ENCODE measurements at regions not wholly inside any gene's neighbourhood (a gene's known extent, or its start where the extent isn't known, plus 50 kb on each side); places are given as distances from the start of the nearest gene placed in this dataset.

- Mint-ChIP-seq H3K36me3 (ENCODE audit: low read depth) (no peaks in the 10 kb centered on the region), H3K4me1 (no peaks in the 10 kb centered on the region), H3K27ac (no peak overlapping the region), H3K27me3 (no peaks in the 10 kb centered on the region), H3K4me3 (no peak overlapping the region)
- no peak for ATAC-seq
- no peak for DNase-seq
- H3K9me3 ChIP-seq (ENCODE audit: control insufficient read depth, low read length, poor library complexity, severe bottlenecking) = no peaks in the 10 kb centered on the region
Measured at GRCh38 chr12:14289601-14290000, 75.9 kb upstream of the ATF7IP start.

DNA sequence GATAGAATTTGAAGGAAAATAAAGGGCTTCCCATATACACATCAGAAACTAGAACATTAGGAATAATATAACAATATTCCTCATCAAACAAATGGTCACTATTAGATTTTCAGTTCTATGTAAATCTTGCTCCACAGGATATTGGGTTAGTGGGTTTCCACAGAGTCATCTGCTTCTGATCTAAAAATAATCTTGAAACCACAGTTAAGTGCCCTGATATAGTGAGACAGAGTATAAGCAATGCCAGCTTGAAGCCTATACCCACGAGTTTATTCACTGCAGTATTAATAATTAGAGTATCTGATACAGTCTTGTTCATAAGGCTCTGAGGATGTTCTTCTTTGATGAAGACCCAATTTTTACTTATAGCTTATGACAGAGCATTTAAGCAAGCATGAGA is 74.5 kb upstream of the ATF7IP start:
- no peaks in the 10 kb centered on the region for H3K27me3 Mint-ChIP-seq
- DNase-seq (no peak), ATAC-seq (no peak)
- no peak overlapping the region for H3K4me3 Mint-ChIP-seq
- no peaks in the 10 kb centered on the region for H3K36me3 Mint-ChIP-seq (ENCODE audit: low read depth)
- no peaks in the 10 kb centered on the region for H3K9me3 ChIP-seq (ENCODE audit: control insufficient read depth, low read length, poor library complexity, severe bottlenecking)
- no peak overlapping the region for H3K27ac Mint-ChIP-seq
- H3K4me1 Mint-ChIP-seq = no peaks in the 10 kb centered on the region

- ATAC-seq (no peak), DNase-seq (no peak)
- Mint-ChIP-seq H3K27ac (no peak overlapping the region), H3K4me1 (peaks cover 2% of the 10 kb centered on the region), H3K27me3 (no peaks in the 10 kb centered on the region), H3K4me3 (no peak overlapping the region), H3K36me3 (ENCODE audit: low read depth) (peaks cover 2% of the 10 kb centered on the region)
- no peaks in the 10 kb centered on the region for H3K9me3 ChIP-seq (ENCODE audit: control insufficient read depth, low read length, poor library complexity, severe bottlenecking)
Measured at GRCh38 chr12:14303661-14304155, 61.8 kb upstream of the ATF7IP start.

- DNase-seq (no peak), ATAC-seq (no peak)
- no peaks in the 10 kb centered on the region for H3K9me3 ChIP-seq (ENCODE audit: control insufficient read depth, low read length, poor library complexity, severe bottlenecking)
- Mint-ChIP-seq H3K36me3 (ENCODE audit: low read depth) (peaks cover 2% of the 10 kb centered on the region), H3K27me3 (no peaks in the 10 kb centered on the region), H3K4me1 (peaks cover 2% of the 10 kb centered on the region), H3K27ac (peak overlapping the region; percentile 24), H3K4me3 (no peak overlapping the region)
Measured at GRCh38 chr12:14307004-14307403, 58.5 kb upstream of the ATF7IP start.

DNA sequence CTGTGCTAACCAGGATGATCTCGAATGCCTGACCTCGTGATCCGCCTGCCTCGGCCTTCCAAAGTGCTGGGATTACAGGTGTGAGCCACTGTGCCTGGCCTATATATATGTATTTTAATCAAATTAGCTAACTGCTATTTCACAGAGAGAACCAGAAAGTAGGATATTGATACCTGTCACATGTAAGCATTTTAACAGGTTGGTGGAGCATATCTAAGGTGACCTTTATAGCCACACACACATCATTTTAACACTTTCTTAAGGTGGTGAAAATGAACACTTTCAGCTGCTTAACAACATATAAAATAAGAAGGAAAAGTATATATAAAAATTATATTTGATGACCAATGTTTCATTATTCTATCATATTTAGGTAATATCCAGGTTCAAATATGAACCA is 57.0 kb upstream of the ATF7IP start:
- no peak for ATAC-seq
- no peak overlapping the region for H3K27ac Mint-ChIP-seq
- H3K4me3 Mint-ChIP-seq = no peak overlapping the region
- no peaks in the 10 kb centered on the region for H3K27me3 Mint-ChIP-seq
- H3K4me1 Mint-ChIP-seq = peaks cover 2% of the 10 kb centered on the region
- H3K36me3 Mint-ChIP-seq (ENCODE audit: low read depth) = no peaks in the 10 kb centered on the region
- DNase-seq = no peak
- no peaks in the 10 kb centered on the region for H3K9me3 ChIP-seq (ENCODE audit: control insufficient read depth, low read length, poor library complexity, severe bottlenecking)

GRCh38 chr12:14310866-14311265 is 54.6 kb upstream of the ATF7IP start:
- ATAC-seq (no peak), DNase-seq (no peak)
- no peaks in the 10 kb centered on the region for H3K4me1 Mint-ChIP-seq
- H3K9me3 ChIP-seq (ENCODE audit: control insufficient read depth, low read length, poor library complexity, severe bottlenecking) = no peaks in the 10 kb centered on the region
- no peak overlapping the region for H3K4me3 Mint-ChIP-seq
- H3K27me3 Mint-ChIP-seq = no peaks in the 10 kb centered on the region
- peaks cover under 1% of the 10 kb centered on the region for H3K36me3 Mint-ChIP-seq (ENCODE audit: low read depth)
- H3K27ac Mint-ChIP-seq = no peak overlapping the region

DNA sequence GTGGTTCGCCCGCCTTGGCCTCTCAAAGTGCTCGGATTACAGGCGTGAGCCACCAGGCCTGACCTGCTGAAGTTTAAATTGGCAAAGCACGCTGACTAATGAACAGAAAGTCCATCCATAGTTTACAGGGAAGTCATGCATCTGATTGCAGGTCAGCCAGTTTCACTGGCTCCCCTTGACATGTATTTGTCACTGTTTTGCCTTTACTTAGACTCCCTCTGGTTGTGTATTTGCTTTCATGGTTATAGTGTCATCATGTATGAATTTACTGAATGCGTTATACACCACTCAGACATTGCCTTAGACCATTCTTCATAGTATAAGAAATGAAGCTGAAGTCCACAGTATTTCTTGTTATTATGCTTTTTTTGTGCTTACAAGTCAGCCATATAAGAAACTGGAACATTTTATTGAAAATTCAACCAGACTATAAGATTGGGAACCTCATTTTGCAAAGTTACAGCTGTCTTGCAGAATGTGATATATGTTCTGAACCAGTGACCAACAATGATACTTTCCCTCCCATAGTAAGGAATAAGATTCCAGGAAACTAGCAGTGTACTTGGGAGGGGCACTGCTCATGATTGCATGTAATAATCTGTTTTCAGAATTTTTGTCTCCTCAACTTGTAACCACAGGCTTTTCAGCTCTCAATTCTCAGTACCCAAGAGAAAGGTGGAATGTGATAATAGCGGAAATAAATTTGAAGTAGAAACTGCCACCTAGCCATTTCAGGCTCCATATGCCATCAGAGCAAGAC is 51.9 kb upstream of the ATF7IP start:
- H3K4me1 Mint-ChIP-seq = no peaks in the 10 kb centered on the region
- ATAC-seq = no peak

DNA sequence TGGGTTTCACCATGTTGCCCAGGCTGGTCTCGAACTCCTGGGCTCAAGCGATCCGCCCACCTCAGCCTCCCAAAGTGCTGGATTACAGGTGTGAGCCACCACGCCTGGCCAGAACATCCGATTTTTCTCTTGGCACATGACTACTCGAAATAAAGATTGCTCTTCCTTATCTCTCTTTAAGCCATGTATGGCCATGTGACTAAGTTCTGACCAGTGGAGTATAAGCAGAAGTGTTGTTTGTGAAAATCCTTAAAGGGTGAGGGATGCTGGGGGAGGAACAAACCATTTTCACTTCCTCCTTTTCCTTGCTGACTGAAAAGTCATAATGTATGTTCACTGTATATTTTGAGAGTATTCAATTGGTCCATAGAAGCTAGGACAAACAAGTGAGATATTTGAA is 50.7 kb upstream of the ATF7IP start:
- Mint-ChIP-seq H3K4me1 (no peaks in the 10 kb centered on the region), H3K27ac (no peak overlapping the region), H3K36me3 (ENCODE audit: low read depth) (peaks cover 2% of the 10 kb centered on the region), H3K27me3 (no peaks in the 10 kb centered on the region), H3K4me3 (no peak overlapping the region)
- ATAC-seq = no peak
- H3K9me3 ChIP-seq (ENCODE audit: control insufficient read depth, low read length, poor library complexity, severe bottlenecking) = no peaks in the 10 kb centered on the region
- no peak for DNase-seq

More for the DNA sequence above, 51.9 kb upstream of the ATF7IP start:
- Mint-ChIP-seq H3K36me3 (ENCODE audit: low read depth) (peaks cover 2% of the 10 kb centered on the region), H3K27me3 (no peaks in the 10 kb centered on the region), H3K4me3 (no peak overlapping the region), H3K27ac (no peak overlapping the region)
- no peaks in the 10 kb centered on the region for H3K9me3 ChIP-seq (ENCODE audit: control insufficient read depth, low read length, poor library complexity, severe bottlenecking)
- no peak for DNase-seq

DNA sequence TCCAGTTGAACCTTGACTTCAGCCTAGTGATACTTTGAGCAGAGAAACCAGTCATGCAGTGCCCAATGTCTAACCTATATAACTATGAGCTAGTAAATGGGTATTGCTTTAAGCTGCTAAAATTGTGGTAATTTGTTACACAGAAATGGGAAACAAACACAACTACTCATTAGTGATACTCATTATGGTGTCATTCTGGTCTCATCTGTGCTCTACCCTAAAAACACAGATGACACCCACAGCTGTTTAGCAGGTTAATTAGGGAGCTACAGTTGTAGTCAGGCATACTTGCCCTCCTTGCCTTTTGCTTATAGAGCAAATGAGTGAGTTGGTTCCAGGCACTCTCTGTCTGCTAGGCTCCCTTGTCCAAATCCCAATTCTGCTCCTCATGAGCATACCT is 50.0 kb upstream of the ATF7IP start:
- Mint-ChIP-seq H3K4me3 (no peak overlapping the region), H3K4me1 (no peaks in the 10 kb centered on the region), H3K36me3 (ENCODE audit: low read depth) (peaks cover 2% of the 10 kb centered on the region), H3K27ac (no peak overlapping the region), H3K27me3 (no peaks in the 10 kb centered on the region)
- H3K9me3 ChIP-seq (ENCODE audit: control insufficient read depth, low read length, poor library complexity, severe bottlenecking) = no peaks in the 10 kb centered on the region
- ATAC-seq = no peak
- no peak for DNase-seq

Measured in T-helper 17 cell (primary cell).